Stomach smooth muscle (tissue), 2 donors: ENCODE measurements at regions not wholly inside any gene's neighbourhood (a gene's known extent, or its start where the extent isn't known, plus 50 kb on each side); places are given as distances from the start of the nearest gene placed in this dataset.

Source experiments
- H3K27ac ChIP-seq: one replicate; pipeline ENCODE4 v1.7.0; 2013; ENCODE audit warnings: mild to moderate bottlenecking, low read length, inconsistent platforms
- H3K27me3 ChIP-seq, 2 donors: one replicate each; pipeline ENCODE4 v1.7.0; 2013; ENCODE audit warnings: low read length in 2 of 2; ENCODE audit not compliant: insufficient read depth in 2 of 2, control insufficient read depth in 1 of 2
- H3K36me3 ChIP-seq, 2 donors: one replicate each; pipeline ENCODE4 v1.7.0; 2013; ENCODE audit warnings: low read length in 2 of 2; ENCODE audit not compliant: control insufficient read depth in 2 of 2, insufficient read depth in 2 of 2
- H3K4me1 ChIP-seq: one replicate; pipeline ENCODE4 v1.7.0; 2013; ENCODE audit warnings: low read length; ENCODE audit not compliant: control insufficient read depth, insufficient read depth
- H3K4me3 ChIP-seq, 2 donors: one replicate each; pipeline ENCODE4 v1.7.0; 2013; ENCODE audit warnings: low read length in 2 of 2
- H3K9ac ChIP-seq, 2 donors: one replicate each; pipeline ENCODE4 v1.7.0; 2013; ENCODE audit warnings: low read length in 2 of 2, mild to moderate bottlenecking in 1 of 2
- H3K9me3 ChIP-seq, 2 donors: one replicate each; pipeline ENCODE4 v1.7.0; 2013; ENCODE audit warnings: low read length in 2 of 2; ENCODE audit not compliant: control insufficient read depth in 2 of 2
- donor health status: healthy.
- donor health status: Pancreatic carcinoma.

DNA sequence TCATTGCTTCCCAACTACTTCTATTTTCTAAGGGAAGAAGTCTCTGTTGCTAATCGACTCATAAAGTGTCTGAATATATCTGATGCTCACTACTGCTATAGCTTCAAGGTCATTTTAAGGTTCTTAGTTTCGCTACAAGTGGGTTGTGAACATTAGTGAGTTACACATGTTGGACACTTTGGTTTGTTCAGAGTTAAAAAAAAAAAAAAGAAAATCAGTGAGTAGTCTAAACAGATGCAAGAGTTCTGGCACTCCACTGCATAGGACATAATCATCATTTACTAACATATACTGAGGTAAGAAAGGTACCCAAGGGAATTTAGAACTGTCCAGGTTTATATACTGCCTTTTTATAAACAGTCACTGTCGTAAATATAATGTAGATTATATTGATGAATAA is 108.8 kb downstream of the KLF12 start:
- Histone ChIP-seq H3K27ac (no peak overlapping the region), H3K4me1 (no peaks in the 10 kb centered on the region), H3K9ac (no peak overlapping the region)

DNA sequence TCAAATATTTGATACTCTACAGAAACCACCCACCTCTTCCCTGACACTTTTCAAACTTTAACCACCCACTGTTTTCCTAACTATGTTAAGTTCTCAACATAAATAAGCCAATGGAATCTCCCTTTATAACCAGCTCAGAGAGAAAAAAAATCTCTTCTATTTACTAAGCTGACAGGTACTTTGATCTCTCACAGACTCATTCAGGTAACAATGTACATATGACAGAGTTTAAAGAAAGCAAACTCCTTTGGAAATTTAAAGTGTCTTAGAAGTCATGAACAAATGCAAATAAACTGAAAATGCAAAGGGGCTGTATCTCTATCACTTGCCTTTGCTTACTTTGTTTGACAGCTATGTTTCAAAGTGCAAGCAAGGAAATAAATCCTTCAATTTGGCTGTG is 109.3 kb downstream of the KLF12 start:
- Histone ChIP-seq H3K27me3 (no peaks in the 10 kb centered on the region), H3K9me3 (no peaks in the 10 kb centered on the region), H3K36me3 (no peaks in the 10 kb centered on the region), H3K9ac (no peak overlapping the region), H3K27ac (no peak overlapping the region), H3K4me3 (no peak overlapping the region), H3K4me1 (no peaks in the 10 kb centered on the region)

More for the DNA sequence above, 108.8 kb downstream of the KLF12 start:
- H3K36me3 ChIP-seq = no peaks in the 10 kb centered on the region
- H3K27me3 ChIP-seq = no peaks in the 10 kb centered on the region
- no peaks in the 10 kb centered on the region for H3K9me3 ChIP-seq
- no peak overlapping the region for H3K4me3 ChIP-seq

DNA sequence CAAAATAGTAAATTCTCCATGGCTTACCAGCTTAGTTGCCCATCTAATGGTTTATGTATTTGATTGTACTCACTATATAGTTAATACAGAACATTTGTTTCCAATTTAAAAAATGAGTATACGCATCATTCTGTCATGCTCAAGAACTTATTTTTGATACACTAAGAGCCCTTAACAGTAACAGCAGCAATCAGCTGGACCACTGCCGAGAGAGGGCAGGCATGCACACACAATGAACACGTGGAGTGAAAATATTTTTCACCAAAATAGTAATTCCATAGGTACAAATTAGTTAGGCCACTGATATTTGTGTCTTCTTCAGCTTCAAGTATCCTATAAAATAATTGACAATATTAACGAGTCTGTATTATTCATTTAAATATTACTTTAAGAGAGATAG is 109.9 kb downstream of the KLF12 start:
- Histone ChIP-seq H3K9me3 (no peaks in the 10 kb centered on the region), H3K36me3 (no peaks in the 10 kb centered on the region), H3K9ac (no peak overlapping the region), H3K27ac (no peak overlapping the region), H3K27me3 (no peaks in the 10 kb centered on the region), H3K4me1 (no peaks in the 10 kb centered on the region), H3K4me3 (no peak overlapping the region)

DNA sequence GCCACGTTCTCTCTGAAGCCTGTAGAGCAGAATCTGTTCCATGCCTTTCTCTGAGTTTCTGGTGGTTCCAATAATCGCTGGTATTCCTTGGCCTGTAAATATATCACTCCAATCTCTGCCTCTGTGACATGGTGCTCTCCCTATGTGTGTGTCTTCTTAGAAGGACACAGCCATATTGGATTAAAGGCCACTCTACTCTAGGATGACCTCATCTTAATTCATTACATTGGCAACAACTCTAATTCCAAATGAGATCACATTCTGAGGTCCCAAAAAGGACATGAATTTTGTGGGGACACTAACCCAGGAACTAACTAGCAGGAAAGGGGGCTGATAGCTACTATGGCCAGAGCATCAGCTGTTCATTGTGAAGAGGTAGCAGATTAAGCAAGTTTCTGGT is 110.7 kb downstream of the KLF12 start:
- no peak overlapping the region for H3K9ac ChIP-seq
- H3K4me1 ChIP-seq = no peaks in the 10 kb centered on the region
- no peaks in the 10 kb centered on the region for H3K36me3 ChIP-seq
- H3K9me3 ChIP-seq = no peaks in the 10 kb centered on the region
- no peak overlapping the region for H3K27ac ChIP-seq
- no peaks in the 10 kb centered on the region for H3K27me3 ChIP-seq
- H3K4me3 ChIP-seq = no peak overlapping the region

DNA sequence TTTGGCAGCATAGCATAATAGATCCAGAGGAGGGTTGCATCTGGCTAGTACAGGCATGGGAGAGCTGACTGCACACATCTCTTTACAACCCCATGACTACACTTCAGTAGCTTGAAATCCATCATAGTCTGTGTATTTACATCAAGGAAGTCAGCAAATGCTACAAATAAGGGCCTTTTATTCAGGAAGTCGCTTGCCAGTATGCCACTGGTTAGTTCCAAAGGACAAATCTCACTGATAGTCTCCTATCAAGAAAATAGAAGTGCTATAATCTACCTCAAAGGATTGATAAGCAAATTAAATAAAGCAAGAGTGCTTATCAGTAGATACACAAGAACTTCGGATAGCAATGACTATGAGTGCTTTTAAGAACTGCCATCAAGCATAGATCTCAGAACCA is 112.7 kb downstream of the KLF12 start:
- H3K9me3 ChIP-seq = no peaks in the 10 kb centered on the region
- H3K9ac ChIP-seq = no peak overlapping the region
- no peak overlapping the region for H3K4me3 ChIP-seq
- no peak overlapping the region for H3K27ac ChIP-seq
- H3K27me3 ChIP-seq = no peaks in the 10 kb centered on the region
- H3K36me3 ChIP-seq = no peaks in the 10 kb centered on the region
- H3K4me1 ChIP-seq = no peaks in the 10 kb centered on the region

DNA sequence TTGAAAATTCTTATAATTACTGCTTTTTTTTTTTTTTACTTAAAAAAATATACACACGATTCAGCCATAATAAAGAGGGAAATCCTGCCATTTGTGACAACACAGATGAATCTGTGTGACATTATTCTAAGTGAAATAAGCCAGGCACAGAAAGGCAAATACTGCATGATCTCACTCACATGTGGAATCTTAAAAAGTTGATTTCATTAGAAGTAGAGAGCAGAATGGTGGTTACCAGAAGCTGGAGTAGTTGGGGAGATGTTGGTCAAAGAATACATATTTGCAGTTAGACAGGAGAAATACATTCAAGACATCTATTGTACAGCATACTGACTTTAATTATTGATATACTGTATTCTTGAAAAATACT is 116.2 kb downstream of the KLF12 start:
- Histone ChIP-seq H3K9ac (no peak overlapping the region), H3K9me3 (no peaks in the 10 kb centered on the region), H3K27ac (no peak overlapping the region), H3K4me3 (no peak overlapping the region), H3K4me1 (no peaks in the 10 kb centered on the region), H3K36me3 (no peaks in the 10 kb centered on the region), H3K27me3 (no peaks in the 10 kb centered on the region)

DNA sequence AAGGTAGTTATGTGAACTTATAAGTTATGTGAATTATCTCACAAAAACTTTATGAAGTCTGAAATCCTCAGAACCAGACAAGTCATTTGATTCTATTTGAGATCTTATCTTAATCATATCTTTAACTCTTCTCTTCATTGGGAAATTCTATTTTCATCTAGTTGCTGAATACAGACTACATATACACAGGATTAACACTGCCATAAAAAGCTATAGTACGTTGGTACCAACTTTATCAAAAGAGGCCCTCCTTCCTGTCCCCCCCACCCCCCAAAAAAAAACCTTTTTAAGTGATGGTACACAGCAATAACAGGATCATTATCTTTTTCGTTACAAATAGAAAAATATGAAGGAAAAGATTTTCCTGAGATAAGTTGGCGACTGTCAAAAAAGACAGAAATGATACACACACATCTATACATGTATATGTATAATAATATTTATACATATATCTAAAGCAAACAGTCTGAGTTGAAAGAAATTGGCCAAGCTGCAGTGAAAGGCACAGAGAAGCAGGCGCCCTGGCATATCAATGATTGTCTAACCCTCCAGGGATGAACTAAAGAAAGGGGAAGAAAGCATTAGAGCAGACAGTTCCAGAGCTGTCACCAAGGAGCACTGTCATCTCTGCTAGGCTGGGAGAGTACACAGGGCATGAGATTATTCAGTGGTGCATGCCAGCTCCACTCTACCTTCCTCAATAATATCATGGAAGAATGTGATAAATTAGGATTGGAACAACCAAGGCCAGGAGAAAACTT is 116.7 kb downstream of the KLF12 start:
- Histone ChIP-seq H3K36me3 (no peaks in the 10 kb centered on the region), H3K9ac (no peak overlapping the region), H3K4me1 (no peaks in the 10 kb centered on the region), H3K27me3 (no peaks in the 10 kb centered on the region), H3K4me3 (no peak overlapping the region), H3K9me3 (no peaks in the 10 kb centered on the region), H3K27ac (no peak overlapping the region)

DNA sequence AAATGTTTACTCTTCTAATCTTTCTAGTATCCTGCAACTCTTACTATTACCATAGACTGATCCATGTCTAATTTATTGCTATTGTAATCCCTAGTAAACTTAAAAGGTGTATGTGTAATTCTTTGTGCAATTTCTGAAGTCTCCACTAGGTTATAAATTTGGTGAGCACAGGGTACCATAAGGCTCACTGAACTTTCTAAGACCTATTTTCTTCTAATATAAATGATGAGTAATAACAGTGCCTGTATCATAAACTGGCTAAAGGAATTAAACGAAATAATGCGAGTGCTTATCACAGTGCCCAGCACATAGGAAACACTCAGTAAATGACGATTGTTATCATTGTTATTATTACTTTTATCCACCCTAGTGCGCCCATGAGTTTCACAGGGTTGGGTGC is 119.1 kb downstream of the KLF12 start:
- Histone ChIP-seq H3K9me3 (no peaks in the 10 kb centered on the region), H3K27ac (no peak overlapping the region), H3K4me1 (no peaks in the 10 kb centered on the region), H3K4me3 (no peak overlapping the region), H3K27me3 (no peaks in the 10 kb centered on the region), H3K9ac (no peak overlapping the region), H3K36me3 (no peaks in the 10 kb centered on the region)

DNA sequence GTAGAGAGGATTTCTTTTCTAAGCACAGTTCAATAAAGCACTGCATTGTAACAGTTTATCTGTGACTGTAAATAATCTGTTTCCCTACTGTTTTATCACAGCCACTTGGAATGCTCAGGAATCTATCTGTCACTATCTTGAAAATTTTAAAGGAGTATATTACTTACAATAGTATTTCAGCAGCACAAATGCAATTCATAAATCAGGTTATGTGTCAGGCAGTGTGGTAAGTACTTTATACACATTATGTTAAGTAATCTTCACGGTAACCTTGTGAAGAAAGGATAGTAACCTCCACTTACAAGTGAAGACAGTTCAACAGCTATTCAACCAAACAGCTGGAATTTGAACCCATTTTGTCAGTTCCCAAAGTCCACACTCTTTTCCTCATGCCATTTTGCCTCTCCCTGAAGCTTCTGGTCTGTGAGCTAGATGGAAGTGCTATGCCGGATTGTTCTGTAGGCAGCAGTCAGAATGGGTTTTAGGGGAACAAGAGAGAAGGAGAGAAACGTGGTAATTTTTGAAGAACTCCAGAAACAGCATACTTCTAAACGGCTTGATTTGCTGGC is 125.0 kb downstream of the KLF12 start:
- no peak overlapping the region for H3K9ac ChIP-seq
- no peaks in the 10 kb centered on the region for H3K27me3 ChIP-seq
- H3K4me3 ChIP-seq = no peak overlapping the region
- no peak overlapping the region for H3K27ac ChIP-seq
- no peaks in the 10 kb centered on the region for H3K4me1 ChIP-seq
- H3K9me3 ChIP-seq = no peaks in the 10 kb centered on the region
- no peaks in the 10 kb centered on the region for H3K36me3 ChIP-seq

DNA sequence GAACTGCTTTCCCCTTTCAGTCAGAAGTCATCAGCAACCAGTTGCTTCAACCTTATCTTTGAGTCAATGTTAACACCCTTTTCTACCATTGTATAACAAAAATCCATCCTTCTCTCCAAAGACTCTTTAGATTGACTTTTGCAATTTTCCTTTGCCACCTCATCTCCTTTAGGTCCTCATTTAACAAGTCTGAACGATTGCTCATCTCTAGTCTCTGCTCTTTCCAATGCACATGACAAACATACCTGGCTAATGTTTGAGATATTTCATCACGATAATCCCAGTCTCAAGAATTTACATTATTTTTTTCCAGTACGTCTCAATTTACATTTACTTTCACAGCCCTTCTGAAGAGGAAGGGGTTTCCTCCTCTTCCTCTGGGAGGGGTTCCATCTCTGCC is 127.5 kb downstream of the KLF12 start:
- no peaks in the 10 kb centered on the region for H3K4me1 ChIP-seq
- H3K9me3 ChIP-seq = no peaks in the 10 kb centered on the region
- H3K27ac ChIP-seq = no peak overlapping the region
- no peaks in the 10 kb centered on the region for H3K36me3 ChIP-seq
- no peaks in the 10 kb centered on the region for H3K27me3 ChIP-seq
- no peak overlapping the region for H3K4me3 ChIP-seq
- H3K9ac ChIP-seq = no peak overlapping the region

DNA sequence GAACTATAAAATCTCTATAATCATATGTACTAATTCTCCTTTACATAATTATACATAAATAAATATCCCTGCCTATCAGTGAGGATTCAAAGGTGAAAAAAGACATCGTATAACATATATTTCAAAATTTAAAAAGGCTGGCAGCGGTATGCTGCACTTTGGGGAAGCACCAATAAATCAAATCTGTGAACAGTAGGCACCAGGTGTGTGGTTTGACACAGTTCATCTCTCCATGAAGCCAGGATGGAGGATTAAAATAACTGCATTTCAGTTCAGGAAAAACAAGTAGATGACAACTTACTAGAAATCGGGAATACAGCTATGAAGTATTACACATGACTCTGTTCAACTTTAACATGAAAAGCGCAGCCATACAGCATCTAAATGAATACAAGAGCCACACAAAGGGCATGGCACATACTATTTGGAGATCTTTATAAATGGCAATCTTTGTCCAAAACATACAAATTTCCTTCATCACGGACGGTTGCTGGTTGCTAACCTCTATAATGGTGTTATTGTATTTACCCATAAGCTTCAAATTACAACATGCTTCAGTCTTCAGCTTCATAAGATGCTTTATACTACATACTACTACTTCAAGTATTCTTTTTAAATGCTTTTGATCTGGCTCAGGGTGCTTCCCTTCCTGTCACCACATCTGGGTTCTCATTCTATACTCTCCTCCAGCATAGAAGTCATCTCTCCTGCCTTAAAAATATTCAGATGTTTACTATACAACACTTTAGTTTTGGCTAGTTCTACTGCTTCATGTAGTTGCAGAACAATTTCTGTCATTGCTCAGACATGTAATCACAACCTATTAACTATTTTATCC is 128.7 kb downstream of the KLF12 start:
- no peaks in the 10 kb centered on the region for H3K9me3 ChIP-seq
- no peaks in the 10 kb centered on the region for H3K27me3 ChIP-seq
- no peaks in the 10 kb centered on the region for H3K4me1 ChIP-seq
- H3K4me3 ChIP-seq = no peak overlapping the region
- no peak overlapping the region for H3K27ac ChIP-seq
- H3K9ac ChIP-seq = no peak overlapping the region
- H3K36me3 ChIP-seq = no peaks in the 10 kb centered on the region
